Stimulated activated naive CD8-positive, alpha-beta T cell treated with anti-CD3 and anti-CD28 coated beads, Interleukin-15, Interleukin-2, amounts not matched to agents 100 U/mL and 50 U/mL, for 24 hours (primary cell): ENCODE measurements at regions not wholly inside any gene's neighbourhood (a gene's known extent, or its start where the extent isn't known, plus 50 kb on each side); places are given as distances from the start of the nearest gene placed in this dataset.

Experiments
- ATAC-seq: fragments of 150-1000 bp; cut with Tn5 transposase; one replicate; pipeline ENCODE4 v1.10.0; 2021
- DNase-seq: peaks from one replicate; pipeline ENCODE4 v3.0.0; 2021

DNA sequence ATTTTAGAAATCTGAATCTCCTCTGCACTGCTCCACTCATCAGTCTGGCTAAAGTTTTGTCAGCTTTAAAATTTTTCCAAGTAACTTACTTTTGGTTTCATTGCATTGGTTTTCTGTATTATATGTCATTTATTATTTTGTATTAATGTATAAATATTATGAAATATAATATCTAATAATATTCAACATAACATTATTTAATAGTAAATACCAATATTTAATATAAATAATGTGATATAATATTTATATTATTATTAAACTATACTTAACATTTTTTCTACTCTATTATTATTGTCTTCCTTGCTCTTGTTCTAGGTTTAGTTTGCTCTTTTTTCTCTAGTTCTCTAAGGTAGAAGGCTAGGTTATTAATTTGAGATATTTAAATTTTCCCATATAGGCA is 512.1 kb downstream of the AACS start:
- no peak for DNase-seq
- no peak for ATAC-seq

DNA sequence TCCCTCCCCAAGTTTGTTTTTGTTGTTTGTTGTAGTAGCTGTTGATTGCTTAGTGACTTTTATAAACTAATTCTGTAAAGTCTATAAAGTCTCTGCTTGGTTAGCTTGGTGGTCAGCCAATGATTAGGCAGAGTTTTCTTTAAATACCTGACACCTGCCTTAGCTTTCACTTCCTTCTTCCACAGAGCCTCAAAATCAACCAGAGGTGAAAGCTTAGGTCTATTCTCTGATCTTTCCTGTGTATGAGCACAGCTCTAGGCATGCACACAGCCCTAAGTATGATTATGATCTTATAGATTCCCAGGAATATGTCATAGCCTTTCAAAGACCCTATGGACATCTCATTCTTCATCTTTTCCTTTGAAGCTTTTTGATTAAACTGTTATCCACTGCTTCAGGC is 514.7 kb downstream of the AACS start:
- DNase-seq, result no peak
- no peak for ATAC-seq

DNA sequence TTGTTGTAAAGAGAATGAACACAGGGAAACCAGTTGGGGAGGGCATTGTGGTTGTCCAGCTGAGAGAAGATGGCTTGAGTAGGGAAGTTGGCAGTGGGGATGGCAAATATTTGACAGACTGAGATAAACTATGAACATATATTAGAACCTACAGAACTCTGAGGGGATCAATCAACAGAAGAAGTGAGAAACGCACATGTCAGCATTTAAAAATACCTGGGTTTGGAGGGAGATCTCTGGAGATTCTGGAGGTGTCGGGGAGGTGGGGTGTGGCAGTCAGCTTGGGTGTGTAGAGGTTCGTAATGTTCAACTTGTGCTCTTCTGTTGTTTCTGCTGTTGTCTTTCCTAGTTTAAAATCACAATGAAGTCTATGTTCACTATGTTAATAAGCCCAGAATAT is 517.8 kb downstream of the AACS start:
- DNase-seq (no peak), ATAC-seq (no peak)

DNA sequence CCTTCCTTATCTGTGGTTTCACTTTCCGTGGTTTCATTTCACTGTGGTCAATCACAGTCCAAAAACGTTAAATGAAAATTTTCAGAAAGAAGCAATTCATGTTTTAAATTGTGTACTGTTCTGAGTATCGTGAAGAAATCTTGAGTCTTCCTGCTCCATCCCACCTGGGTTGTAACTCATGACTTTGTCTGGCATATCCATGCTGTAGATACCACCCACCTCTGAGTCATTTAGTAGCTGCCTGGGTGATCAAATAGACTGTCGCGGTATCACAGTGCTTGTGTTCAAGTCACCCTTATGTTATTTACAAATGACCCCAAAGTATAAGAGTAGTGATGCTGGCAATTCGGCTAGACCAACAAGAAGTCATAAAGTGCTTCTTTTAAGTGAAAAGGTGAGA is 521.2 kb downstream of the AACS start:
- ATAC-seq, result no peak
- DNase-seq, result no peak

DNA sequence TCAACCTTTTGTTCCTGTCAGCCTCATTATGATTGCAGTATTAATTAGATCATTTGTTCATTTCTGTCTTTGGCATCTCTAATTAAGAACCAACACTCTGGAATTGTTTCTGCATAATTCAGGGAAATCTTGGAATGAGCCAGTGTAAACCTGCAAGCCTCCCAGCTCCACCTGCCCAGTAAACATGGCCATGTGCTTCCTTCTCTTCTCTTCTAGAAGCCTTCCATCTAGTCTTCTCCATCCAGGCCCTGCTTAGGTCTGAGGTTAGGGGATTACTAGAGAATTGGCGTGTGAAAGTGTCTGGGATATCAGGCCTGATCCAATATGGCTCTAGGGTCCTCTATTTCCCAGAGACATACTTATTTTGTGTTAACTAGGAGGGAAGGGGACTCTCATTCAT is 528.0 kb downstream of the AACS start:
- no peak for DNase-seq
- no peak for ATAC-seq

DNA sequence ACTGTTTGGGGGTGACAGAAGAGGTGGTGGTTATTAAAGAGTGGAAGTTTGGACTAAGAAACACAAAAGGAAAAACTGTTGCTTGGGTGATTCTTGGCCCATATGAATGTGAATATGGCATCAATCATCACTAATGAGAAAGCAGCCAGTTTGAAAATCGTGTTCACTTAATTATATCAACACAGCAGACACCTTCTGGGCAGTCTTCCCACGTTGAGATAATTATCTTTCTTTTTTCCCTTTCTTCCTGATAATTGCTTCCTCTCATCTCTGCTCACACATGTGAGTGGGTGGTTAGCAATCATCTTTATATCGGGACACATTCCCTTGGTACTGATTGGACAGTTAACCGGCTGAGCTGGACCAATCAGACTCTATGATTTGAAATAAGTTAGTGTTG is 539.7 kb downstream of the AACS start:
- DNase-seq (no peak), ATAC-seq (no peak)

DNA sequence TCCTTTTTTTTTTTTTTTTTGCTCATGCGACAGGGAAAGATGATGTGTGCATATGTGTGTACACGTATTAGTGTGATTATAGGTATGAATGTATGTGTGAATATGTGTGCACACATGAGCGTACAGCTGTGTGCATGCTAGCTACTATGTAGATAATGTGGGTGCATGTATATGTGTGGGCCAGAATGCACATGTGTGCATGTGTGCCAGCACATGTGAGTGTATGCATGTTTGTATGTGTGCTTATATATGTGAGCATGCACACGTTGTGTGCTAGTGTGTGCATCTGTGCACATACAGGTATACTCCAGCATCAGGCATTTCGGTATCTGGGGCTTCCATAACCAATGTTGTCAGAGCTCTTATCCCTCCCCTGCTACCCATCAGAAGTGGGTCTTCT is 541.1 kb downstream of the AACS start:
- ATAC-seq, result no peak
- DNase-seq, result no peak

DNA sequence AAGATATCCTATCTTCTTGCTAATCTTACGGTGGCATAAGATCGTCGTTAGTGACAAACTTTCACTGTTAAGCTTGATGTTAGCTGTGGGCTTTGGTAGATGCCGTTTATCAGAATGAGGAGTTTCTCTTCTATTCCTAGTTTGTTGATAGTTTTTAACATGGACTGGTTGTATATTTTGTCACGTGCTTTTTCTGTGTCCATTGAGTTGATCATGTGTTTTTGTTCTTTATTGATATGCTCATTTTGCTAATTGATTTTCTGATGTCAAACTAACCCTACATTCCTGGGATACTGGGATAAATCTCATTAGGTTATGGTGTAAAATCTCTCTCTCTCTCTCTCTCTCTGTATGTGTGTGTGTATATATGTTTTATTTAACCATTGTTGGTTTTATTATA is 545.1 kb downstream of the AACS start:
- DNase-seq (no peak), ATAC-seq (no peak)

DNA sequence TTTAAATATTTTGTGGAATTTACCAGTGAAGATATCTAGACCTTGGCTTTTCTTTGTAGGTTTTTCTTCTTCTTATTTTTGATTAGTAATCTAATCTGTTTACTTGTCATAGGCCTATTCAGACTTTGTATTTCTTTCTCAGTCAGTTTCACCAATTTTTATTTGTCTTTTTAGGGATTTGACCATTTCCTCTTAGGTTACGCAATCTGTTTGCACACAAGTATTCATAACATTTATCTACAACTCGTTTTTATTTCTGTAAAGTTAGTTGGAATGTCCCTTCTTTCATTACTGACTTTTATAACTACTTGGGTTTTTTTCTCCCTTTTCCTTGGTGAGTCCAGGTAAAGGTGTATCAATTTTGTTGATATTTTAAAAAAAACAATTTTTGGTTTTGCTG is 545.7 kb downstream of the AACS start:
- no peak for DNase-seq
- no peak for ATAC-seq

DNA sequence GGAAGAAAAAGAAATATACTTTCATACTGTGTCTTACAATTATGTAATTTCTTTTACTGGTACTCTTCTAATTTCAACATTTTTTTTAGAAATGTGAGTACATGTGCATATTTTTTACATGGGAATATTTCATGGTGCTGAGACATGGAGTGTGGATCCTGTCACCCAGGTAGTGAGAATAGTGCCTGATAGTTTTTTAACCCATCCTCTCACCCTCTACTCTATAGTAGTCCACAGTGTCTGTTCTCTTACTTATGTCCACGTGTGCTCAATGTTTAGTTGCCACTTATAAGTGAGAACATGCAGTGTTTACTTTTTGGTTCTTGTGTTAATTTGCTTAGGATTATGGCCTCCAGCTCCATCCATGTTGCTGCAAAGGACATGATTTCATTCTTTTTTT is 548.8 kb downstream of the AACS start:
- ATAC-seq (no peak), DNase-seq (no peak)

DNA sequence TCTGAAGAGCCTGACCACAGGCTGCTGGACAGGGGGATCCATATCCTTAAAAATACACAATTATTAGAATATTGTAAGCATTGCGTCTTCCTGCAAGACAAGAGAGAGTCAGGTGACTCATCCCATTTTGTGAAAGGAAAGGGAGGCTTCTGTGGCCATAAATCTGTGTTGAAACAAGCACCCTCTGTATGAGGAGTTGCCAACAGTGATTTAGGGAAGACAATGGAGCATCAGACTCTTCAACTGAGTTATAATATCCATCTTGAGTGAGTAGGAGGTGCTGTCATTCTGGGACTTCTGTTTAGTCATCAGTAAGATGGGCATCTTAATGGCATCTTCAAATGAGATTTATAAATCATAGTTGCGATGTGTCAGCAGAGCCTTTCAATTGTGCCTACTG is 554.5 kb downstream of the AACS start:
- ATAC-seq (no peak), DNase-seq (no peak)

DNA sequence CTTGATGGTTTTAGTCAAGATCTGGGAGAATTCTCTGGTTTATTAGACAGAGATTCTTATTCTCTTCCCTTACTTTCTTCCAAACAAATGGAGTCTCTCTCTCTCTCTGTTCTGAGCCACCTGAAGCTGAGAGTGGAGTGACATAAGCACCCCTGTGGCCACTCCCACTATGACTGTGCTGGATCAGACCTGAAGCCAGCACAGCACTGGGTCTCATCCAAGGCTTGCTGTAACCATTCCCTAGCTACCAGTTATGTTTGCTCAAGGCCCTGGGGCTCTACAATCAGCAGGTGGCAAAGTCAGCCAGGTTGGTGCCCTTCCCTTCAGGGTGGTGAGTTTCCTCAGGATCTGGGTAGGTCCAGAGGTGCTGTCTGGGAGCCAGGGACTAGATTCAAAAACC is 568.5 kb downstream of the AACS start:
- ATAC-seq (no peak), DNase-seq (no peak)

DNA sequence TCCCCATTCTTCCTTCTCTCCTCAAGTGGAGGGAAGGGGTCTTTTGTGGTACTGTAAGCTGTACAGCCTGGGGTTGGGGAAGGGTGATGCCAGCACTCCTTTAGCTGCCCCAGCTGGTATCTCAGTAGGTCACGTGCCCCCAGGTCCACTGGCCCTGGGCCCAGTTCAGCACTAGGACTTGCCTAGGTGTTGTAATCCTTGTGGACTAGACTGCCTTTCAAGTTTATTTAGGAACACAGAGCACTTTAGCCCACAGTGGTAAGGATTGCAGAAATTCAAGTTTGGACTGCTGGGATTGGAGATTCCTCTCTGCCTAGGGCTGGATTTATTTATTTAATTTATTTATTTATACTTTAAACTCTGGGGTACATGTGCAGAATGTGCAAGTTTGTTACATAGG is 569.6 kb downstream of the AACS start:
- ATAC-seq (no peak), DNase-seq (no peak)

DNA sequence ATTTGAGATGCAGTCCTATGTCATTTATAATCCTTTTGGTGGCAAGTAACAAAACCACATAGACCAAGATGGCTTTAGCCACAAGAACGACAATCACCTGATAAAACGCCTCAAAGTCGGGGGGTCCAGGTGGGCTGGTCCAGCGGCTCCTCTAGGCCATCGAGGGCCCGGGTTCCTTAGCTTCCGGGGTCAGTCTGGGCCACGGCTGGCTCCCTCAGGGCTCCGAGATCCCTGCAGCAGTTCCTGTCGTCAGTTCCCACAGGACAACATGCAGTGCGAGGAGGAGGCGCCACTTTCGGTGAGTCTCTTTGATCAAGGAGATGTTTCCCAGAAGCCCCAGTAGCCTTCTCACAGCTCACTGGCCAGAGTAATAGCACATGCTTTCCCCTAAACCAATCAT is 574.6 kb downstream of the AACS start:
- DNase-seq, result no peak
- ATAC-seq, result no peak

DNA sequence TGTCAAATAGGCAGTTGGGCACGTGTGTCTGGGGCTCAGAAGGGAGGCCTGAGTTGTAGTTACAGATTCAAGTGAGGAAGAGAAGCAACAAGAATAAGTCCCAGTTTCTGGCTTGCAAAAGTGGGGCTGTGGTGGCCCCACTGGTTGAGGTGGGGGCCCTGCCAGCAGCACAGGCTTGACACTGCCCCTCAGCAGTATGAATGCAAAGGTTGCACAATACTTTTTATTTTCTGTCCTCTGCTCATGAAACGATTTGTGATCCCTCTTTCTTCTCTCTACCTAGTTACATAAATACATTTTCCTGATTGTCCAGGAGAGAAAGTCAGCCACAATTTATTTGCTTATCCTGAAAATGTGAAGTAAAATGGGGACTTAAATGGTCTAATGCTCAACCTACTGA is 577.8 kb downstream of the AACS start:
- ATAC-seq (no peak), DNase-seq (no peak)

DNA sequence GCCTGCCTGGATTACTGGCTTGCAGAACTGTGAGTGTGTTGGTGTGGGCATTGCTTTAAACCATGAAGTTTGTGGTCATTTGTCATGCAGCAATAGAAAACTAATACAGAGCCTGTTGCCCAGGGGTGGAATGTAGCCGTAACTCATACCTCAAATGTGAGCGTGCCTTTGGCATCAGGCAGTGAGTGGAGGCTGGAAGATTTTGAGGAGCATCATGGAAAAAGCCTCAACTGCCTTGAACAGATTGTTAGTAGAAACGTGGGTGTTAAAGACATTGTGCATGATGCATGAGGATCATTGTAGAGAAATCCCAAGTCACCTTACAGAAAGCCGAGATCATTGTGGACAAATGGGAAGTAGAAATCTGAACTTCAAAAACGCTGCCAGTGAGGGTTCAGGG is 580.5 kb downstream of the AACS start:
- ATAC-seq (no peak), DNase-seq (no peak)

DNA sequence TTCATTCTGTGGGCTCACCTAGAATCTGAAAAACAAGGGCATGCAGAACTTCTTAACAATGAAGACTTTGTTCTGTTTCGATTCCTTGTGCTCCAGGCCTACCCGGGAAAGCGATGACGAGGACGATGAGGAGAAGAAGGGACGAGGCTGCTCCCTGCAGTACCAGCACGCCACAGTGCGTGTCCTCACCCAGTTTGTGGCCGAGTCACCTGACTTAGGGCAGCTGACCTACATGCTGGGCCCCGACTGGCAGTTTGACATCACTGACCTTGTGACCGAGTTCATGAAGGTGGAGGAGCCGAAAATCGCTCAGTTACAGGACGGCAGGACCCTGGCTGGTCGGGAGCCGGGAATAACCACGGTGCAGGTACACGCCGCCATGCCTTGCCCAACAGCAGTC is 585.4 kb downstream of the AACS start:
- no peak for DNase-seq
- ATAC-seq, result no peak

DNA sequence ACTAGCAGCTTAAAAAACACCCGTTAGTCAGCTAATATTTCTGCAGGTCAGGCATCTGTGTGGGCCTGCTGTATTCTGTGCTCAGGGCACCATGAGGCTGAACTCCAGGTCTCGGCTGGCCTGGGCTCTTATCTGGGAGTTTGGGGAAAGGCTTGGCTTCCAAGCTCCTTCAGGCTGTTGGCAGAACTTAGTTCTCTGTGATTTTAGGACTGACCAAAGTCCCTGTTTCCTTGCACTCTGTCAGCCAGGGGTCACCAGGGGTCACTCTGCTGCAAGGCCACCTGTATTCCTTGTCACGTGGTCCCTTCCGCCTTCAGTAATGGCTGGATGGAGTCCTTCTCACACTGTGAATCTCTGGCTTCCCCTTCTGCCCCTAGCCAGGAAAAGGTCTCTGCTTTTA is 586.4 kb downstream of the AACS start:
- DNase-seq, result no peak
- no peak for ATAC-seq

DNA sequence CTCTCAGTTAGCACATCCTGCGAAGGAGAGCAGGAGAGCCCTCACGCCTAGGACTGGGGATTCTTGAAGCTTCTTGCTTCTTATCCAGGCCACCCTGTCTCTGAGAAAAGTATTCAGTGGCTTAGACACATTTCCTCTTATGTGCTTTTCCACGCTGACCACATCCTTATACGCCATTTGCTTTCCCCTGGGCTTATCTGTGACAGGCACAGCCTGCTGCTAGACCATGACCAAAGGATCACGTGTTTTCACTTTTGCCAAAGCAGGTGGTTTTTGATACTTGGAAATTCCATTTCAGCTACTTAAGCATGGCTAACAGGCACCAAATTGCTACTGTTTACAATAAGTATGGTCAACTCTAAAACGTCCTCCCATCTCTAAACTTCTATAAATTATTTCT is 587.4 kb downstream of the AACS start:
- ATAC-seq (no peak), DNase-seq (no peak)

DNA sequence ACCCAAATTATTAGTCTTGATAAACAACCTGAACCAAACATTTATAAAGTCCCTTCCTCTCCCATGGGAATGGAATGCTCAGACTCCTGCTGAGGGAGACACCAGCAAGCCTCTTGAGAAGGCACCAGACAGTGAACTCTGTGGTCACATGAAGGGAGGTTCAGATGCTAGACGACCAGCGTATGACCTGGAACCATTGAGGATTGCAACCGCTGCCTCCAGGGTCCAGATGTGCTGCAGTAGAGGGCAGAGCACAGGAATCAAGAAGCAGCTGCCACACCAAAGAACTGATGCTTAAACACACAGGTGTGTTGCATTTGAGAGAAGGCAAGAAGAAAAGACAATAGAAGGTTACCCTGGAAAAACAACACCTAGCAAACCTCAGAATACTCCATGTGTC is 592.4 kb downstream of the AACS start:
- no peak for ATAC-seq

DNA sequence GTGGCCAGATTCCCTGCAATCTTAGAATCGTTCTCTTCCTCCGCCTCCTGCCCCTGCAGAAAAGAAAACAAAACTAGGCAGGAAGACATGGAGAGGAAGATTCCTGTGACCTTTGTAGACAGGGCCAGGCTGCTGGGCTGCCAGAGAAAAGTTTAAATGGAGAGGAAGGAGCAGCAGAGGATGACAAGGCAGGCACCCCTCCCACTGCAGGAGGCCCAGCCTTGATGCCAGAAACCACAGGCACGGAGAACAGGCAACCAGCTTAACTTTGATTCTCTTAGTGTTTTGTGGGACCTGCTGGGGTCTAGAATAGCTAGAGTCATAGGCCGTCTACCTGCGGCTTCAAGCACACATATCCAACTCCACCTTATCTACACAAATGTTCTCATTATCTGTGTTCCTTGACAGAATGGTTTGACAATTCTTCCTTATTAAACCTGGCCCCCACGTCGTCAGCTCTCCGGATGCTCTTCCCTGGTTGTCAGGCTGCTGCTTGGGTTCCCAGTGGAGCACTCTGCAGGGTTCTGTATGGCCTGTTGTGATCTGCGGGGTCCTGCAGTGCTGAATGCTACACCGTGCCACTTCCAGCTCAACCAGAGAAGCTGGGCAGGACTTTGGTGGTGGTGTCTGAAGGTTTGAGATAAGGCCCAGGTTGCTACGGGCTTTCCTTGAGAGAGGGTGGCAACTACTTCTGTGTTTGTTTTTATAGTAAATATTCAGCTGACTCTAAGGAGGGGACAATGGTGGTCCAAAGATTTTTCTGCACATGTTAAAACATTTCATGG is 609.5 kb downstream of the AACS start:
- ATAC-seq (no peak), DNase-seq (no peak)

More for the DNA sequence above, 592.4 kb downstream of the AACS start:
- no peak for DNase-seq

DNA sequence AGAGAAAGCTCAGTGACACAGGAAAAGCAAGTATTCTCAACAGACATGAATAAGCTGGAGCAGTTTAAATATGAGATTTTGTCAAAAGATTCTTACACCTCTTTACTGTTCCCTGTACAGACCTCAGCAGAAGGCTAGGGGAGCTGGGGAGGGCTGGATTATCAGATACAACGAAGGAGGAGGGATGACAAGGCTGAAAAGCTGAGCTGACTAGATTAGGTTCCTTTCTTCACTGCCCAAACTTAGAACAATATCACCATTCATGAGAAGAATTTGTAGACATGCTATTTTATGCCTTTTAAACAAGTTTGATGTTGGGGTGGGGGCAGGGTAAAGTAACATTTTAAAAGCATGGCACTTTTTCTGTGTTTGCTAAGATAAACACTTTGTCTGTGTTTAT is 611.1 kb downstream of the AACS start:
- ATAC-seq, result no peak
- DNase-seq, result no peak

DNA sequence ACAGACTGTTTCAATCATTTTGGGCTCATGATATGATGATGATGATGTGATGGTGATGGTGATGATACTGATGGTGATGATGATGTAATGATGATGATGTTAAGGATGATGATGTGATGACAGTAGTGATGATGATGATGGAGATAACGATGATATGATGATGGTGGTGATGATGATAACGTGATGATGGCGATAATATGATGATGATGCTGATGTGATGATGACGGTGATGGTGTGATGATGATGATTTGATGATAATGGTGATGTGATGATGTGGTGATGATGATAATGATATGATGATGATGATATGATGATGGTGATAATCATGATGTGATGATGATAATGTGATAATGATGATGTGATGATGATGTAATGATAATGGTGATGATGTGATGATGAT is 612.6 kb downstream of the AACS start:
- ATAC-seq (no peak), DNase-seq (no peak)

DNA sequence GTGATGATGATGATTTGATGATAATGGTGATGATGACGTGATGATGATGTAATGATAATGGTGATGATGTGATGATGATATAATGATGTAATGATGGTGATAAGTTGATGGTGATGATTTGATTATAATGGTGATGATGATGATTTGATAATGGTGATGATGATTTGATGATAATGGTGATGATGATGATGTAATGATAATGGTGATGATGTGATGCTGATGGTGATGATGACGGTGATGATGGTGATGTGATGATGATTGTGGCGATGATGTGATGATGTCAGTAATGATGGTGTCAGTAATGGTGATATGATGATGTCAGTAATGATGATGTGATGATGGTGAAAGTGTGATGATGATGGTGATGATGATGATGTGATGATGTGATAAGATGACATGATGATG is 613.4 kb downstream of the AACS start:
- DNase-seq (no peak), ATAC-seq (no peak)
